IMR-90 (cell line): ENCODE measurements at regions not wholly inside any gene's neighbourhood (a gene's known extent, or its start where the extent isn't known, plus 50 kb on each side); places are given as distances from the start of the nearest gene placed in this dataset.

Experiments used
- ATAC-seq: fragments of 200-7000 bp; cut with Tn5 transposase; 2 replicates; pipeline ENCODE4 v1.9.1; 2020; ENCODE audit warnings: low read depth, mild to moderate bottlenecking, moderate library complexity
- BruUV-seq: library from RNA; stranded (reverse); fragments of 400-500 nt; replicated peaks from 2 replicates; lab custom pipeline; 2021; lab: Mats Ljungman, UMichigan
- CTCF ChIA-PET: fragments of 300-600 bp; formaldehyde crosslinking; extraction: SDS; loops from one replicate; lab custom pipeline; 2021; ENCODE audit warnings: antibody characterized with exemption; lab: Yijun Ruan, JAX
- POLR2A ChIA-PET: fragments of 300-600 bp; sonication (Branson Sonifier 250); formaldehyde crosslinking; loops from one replicate; lab custom pipeline; 2022; ENCODE audit warnings: antibody characterized with exemption; ENCODE audit not compliant: unreplicated experiment; lab: Charles Lee
- DNase-seq: peaks from one replicate; pipeline ENCODE4 v3.0.0; 2013
- H2AFZ ChIP-seq: replicated peaks from 2 replicates; pipeline ENCODE3; 2013; ENCODE audit warnings: low read length, mild to moderate bottlenecking; ENCODE audit not compliant: poor library complexity
- H2AK5ac ChIP-seq: 2 replicates; pipeline ENCODE4 v1.6.1; 2013; ENCODE audit warnings: low read depth, low read length, inconsistent platforms
- H2AK9ac ChIP-seq: replicated peaks from 2 replicates; pipeline ENCODE3; 2013; ENCODE audit warnings: mild to moderate bottlenecking, low read depth, low read length, moderate library complexity; ENCODE audit not compliant: poor library complexity
- H2BK120ac ChIP-seq: 2 replicates; pipeline ENCODE4 v1.6.1; 2013; ENCODE audit warnings: low read depth, low read length, inconsistent platforms
- H2BK15ac ChIP-seq: 3 replicates; pipeline ENCODE4 v1.6.1; 2013; ENCODE audit warnings: low read depth, low read length, inconsistent platforms
- H2BK20ac ChIP-seq: 2 replicates; pipeline ENCODE4 v1.6.1; 2013; ENCODE audit warnings: low read depth, mild to moderate bottlenecking, inconsistent platforms, low read length, moderate library complexity
- H2BK5ac ChIP-seq: 2 replicates; pipeline ENCODE4 v1.6.1; 2013; ENCODE audit warnings: mild to moderate bottlenecking, low read depth, low read length, inconsistent platforms; ENCODE audit not compliant: poor library complexity, severe bottlenecking
- H3K14ac ChIP-seq: replicated peaks from 2 replicates; pipeline ENCODE4 v1.6.1; 2013; ENCODE audit warnings: low read depth, low read length, inconsistent platforms
- H3K18ac ChIP-seq: 2 replicates; pipeline ENCODE4 v1.6.1; 2013; ENCODE audit warnings: low read depth, low read length, control low read depth
- H3K23ac ChIP-seq: 2 replicates; pipeline ENCODE4 v1.6.1; 2013; ENCODE audit warnings: low read depth, low read length, inconsistent platforms
- H3K27ac ChIP-seq: 2 replicates; pipeline ENCODE4 v1.5.1; 2013; ENCODE audit warnings: mild to moderate bottlenecking, control low read depth, low read length; ENCODE audit not compliant: insufficient read depth
- H3K27me3 ChIP-seq: 2 replicates; pipeline ENCODE4 v1.6.1; 2013; ENCODE audit warnings: low read length; ENCODE audit not compliant: control insufficient read depth, insufficient read depth
- H3K36me3 ChIP-seq: 2 replicates; pipeline ENCODE4 v1.6.1; 2013; ENCODE audit warnings: low read length, mixed read lengths; ENCODE audit not compliant: control insufficient read depth, insufficient read depth
- H3K4ac ChIP-seq: 2 replicates; pipeline ENCODE4 v1.6.1; 2013; ENCODE audit warnings: low read depth, low read length, inconsistent platforms
- H3K4me1 ChIP-seq: 2 replicates; pipeline ENCODE4 v1.6.1; 2013; ENCODE audit warnings: low read length, mixed read lengths; ENCODE audit not compliant: control insufficient read depth, insufficient read depth
- H3K4me2 ChIP-seq: 2 replicates; pipeline ENCODE4 v1.6.1; 2013; ENCODE audit warnings: low read depth, mild to moderate bottlenecking, control low read depth, low read length, moderate library complexity
- H3K4me3 ChIP-seq: 2 replicates; pipeline ENCODE4 v1.5.1; 2013; ENCODE audit warnings: low read depth, mild to moderate bottlenecking, control low read depth, low read length, moderate library complexity; ENCODE audit not compliant: insufficient read depth
- H3K56ac ChIP-seq: 2 replicates; pipeline ENCODE4 v1.6.1; 2013; ENCODE audit warnings: low read length, inconsistent platforms; ENCODE audit not compliant: insufficient read depth; ENCODE audit errors: extremely low read depth
- H3K79me1 ChIP-seq, 2 experiments: 2 replicates each; pipeline ENCODE4 v1.6.1; 2013; ENCODE audit warnings: low read length in 2 of 2, inconsistent platforms in 1 of 2, low read depth in 1 of 2
- H3K9ac ChIP-seq: 2 replicates; pipeline ENCODE4 v1.6.1; 2013; ENCODE audit warnings: low read depth, low read length, control low read depth
- H3K9me1 ChIP-seq: 2 replicates; pipeline ENCODE4 v1.6.1; 2013; ENCODE audit warnings: low read length, inconsistent platforms; ENCODE audit not compliant: insufficient read depth
- H3K9me3 ChIP-seq: 2 replicates; pipeline ENCODE4 v1.6.1; 2013; ENCODE audit warnings: low read length; ENCODE audit not compliant: control insufficient read depth, insufficient read depth
- H4K20me1 ChIP-seq: 2 replicates; pipeline ENCODE4 v1.6.1; 2013; ENCODE audit warnings: low read length, inconsistent platforms; ENCODE audit not compliant: insufficient read depth
- H4K5ac ChIP-seq: 2 replicates; pipeline ENCODE4 v1.6.1; 2013; ENCODE audit warnings: mild to moderate bottlenecking, low read depth, low read length, control low read depth
- H4K8ac ChIP-seq, 2 experiments: 2 replicates each; pipeline ENCODE4 v1.6.1; 2013; ENCODE audit warnings: low read depth in 2 of 2, low read length in 2 of 2, control low read depth in 1 of 2, inconsistent platforms in 1 of 2
- H4K91ac ChIP-seq: 2 replicates; pipeline ENCODE4 v1.6.1; 2013; ENCODE audit warnings: low read depth, low read length, inconsistent platforms; ENCODE audit not compliant: insufficient read depth
- BHLHE40 ChIP-seq: fragments of 150-350 bp; IDR thresholded peaks from 2 replicates; pipeline ENCODE4 v1.6.1; 2016; ENCODE audit warnings: mild to moderate bottlenecking, low read depth, low read length
- CEBPB ChIP-seq: IDR thresholded peaks from 2 replicates; pipeline ENCODE4 v1.6.1; 2012; ENCODE audit warnings: low read depth, low read length, improper control_type of control experiment
- CHD1 ChIP-seq: IDR thresholded peaks from 2 replicates; pipeline ENCODE4 v1.6.1; 2012; ENCODE audit warnings: low read depth, low read length, improper control_type of control experiment
- FOS ChIP-seq: fragments of 150-350 bp; IDR thresholded peaks from 2 replicates; pipeline ENCODE4 v1.6.1; 2016; ENCODE audit warnings: low read depth, low read length
- MAFK ChIP-seq: IDR thresholded peaks from 2 replicates; pipeline ENCODE4 v1.6.1; 2012; ENCODE audit warnings: low read depth, low read length, improper control_type of control experiment
- MAZ ChIP-seq: IDR thresholded peaks from 2 replicates; pipeline ENCODE4 v1.6.1; 2012; ENCODE audit warnings: low read depth, mild to moderate bottlenecking, low read length, improper control_type of control experiment, moderate library complexity, borderline replicate concordance
- MXI1 ChIP-seq: IDR thresholded peaks from 2 replicates; pipeline ENCODE4 v1.6.1; 2012; ENCODE audit warnings: low read depth, mild to moderate bottlenecking, low read length, moderate library complexity, borderline replicate concordance
- NFE2L2 ChIP-seq: fragments of 150-350 bp; IDR thresholded peaks from 2 replicates; pipeline ENCODE4 v1.6.1; 2016; ENCODE audit warnings: low read depth, mild to moderate bottlenecking, low read length
- POLR2A ChIP-seq: IDR thresholded peaks from 2 replicates; pipeline ENCODE4 v1.6.1; 2012; ENCODE audit warnings: mild to moderate bottlenecking, low read depth, low read length
- RAD21 ChIP-seq: IDR thresholded peaks from 2 replicates; pipeline ENCODE4 v1.6.1; 2012; ENCODE audit warnings: low read length, improper control_type of control experiment
- RCOR1 ChIP-seq: IDR thresholded peaks from 2 replicates; pipeline ENCODE4 v1.6.1; 2012; ENCODE audit warnings: mild to moderate bottlenecking, low read length, improper control_type of control experiment; ENCODE audit not compliant: insufficient replicate concordance
- RFX5 ChIP-seq: IDR thresholded peaks from 2 replicates; pipeline ENCODE4 v1.8.0; 2012; ENCODE audit warnings: low read depth, mild to moderate bottlenecking, low read length, moderate library complexity
- SMC3 ChIP-seq: fragments of 150-350 bp; IDR thresholded peaks from 2 replicates; pipeline ENCODE4 v1.6.1; 2016; ENCODE audit warnings: low read depth, mild to moderate bottlenecking, antibody characterized with exemption, low read length, moderate library complexity
- WGBS, 2 experiments: methylation state at CpG; one replicate each; pipeline versions ENCODE4 v1.1.5 to v1.1.7; 2013; ENCODE audit warnings: missing lambda C conversion rate in 2 of 2; ENCODE audit not compliant: insufficient read length in 1 of 2; ENCODE audit errors: extremely low coverage in 2 of 2; 5-methylcytosine and 5-hydroxymethylcytosine counted together
- dilution Hi-C: fragments of 300-500 bp; cut with HindIII; formaldehyde crosslinking; loops from one replicate; pipeline ENCODE4 v1.14.3; 2018; ENCODE audit warnings: low sequenced_read_pairs; ENCODE audit not compliant: unreplicated experiment
- in situ Hi-C: fragments of 300-500 bp; cut with MboI; formaldehyde crosslinking; loops from 3 replicates; pipeline ENCODE4 v1.14.3; 2019; ENCODE audit warnings: low sequenced_read_pairs, inconsistent platforms, mixed read lengths
- intact Hi-C: fragments of 100-400 bp; cut with micrococcal nuclease; formaldehyde crosslinking; loops from 2 replicates; pipeline ENCODE4 v1.10.0; 2022
- TF ChIP-seq, protein P1 (sequence below): fragments of 150-350 bp; IDR thresholded peaks from 2 replicates; pipeline ENCODE4 v1.6.1; 2016; ENCODE audit warnings: low read depth, mild to moderate bottlenecking, low read length, moderate library complexity, borderline replicate concordance
- TF ChIP-seq, protein P2 (sequence below): conservative IDR thresholded peaks from 2 replicates; pipeline ENCODE4 v1.5.1; 2012; ENCODE audit warnings: mild to moderate bottlenecking, low read depth, low read length, improper control_type of control experiment
- TF ChIP-seq, protein P3 (sequence below): fragments of 150-350 bp; IDR thresholded peaks from 2 replicates; pipeline ENCODE4 v1.6.1; 2017; ENCODE audit warnings: mild to moderate bottlenecking, antibody characterized with exemption, low read length, low read depth

DNA sequence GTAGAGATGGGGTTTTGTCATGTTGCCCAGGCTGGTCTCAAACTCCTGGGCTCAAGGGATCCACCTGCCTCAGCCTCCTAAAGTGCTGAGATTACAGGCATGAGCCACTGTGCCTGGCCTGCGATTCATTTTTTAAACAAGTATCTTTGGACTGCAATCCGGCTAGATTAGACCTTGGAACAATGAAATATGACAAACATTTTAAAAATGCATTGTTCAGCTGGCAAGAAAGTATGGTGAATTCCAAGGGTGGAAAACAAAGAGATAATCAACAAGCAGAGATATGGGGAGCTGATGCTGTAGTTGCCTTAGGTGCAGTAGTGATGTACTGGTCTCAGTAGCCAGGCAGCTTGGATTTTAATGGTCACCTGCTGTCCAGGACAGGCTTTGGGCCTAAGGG lies 95.8 kb upstream of the GOLGA8J start:
- no peaks in the 10 kb centered on the region for H3K79me1 ChIP-seq
- intact Hi-C loops = no loop called here
- no peak overlapping the region for H2AK9ac ChIP-seq
- no peak overlapping the region for H2AK5ac ChIP-seq
- no TSS peak for BruUV-seq
- H4K20me1 ChIP-seq = no peaks in the 10 kb centered on the region
- H3K23ac ChIP-seq = no peak overlapping the region
- H4K5ac ChIP-seq = no peak overlapping the region
- H2BK20ac ChIP-seq = no peak overlapping the region
- no peak overlapping the region for H3K18ac ChIP-seq
- no peak overlapping the region for H4K8ac ChIP-seq
- H3K4me2 ChIP-seq = no peak overlapping the region
- 50% methylated on average over 2 of the region's 2 CpGs; no CpG with 5 or more reads in 1 of the 2 experiments for WGBS, 2 experiments
- TF ChIP-seq, protein P1, sequence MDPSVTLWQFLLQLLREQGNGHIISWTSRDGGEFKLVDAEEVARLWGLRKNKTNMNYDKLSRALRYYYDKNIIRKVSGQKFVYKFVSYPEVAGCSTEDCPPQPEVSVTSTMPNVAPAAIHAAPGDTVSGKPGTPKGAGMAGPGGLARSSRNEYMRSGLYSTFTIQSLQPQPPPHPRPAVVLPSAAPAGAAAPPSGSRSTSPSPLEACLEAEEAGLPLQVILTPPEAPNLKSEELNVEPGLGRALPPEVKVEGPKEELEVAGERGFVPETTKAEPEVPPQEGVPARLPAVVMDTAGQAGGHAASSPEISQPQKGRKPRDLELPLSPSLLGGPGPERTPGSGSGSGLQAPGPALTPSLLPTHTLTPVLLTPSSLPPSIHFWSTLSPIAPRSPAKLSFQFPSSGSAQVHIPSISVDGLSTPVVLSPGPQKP = no peak
- TF ChIP-seq RCOR1 = no peak
- no peak for TF ChIP-seq POLR2A
- no peak for TF ChIP-seq MAFK
- no peak for TF ChIP-seq SMC3
- TF ChIP-seq MAZ = no peak
- TF ChIP-seq RFX5 = no peak
- TF ChIP-seq MXI1 = no peak
- TF ChIP-seq, protein P2, sequence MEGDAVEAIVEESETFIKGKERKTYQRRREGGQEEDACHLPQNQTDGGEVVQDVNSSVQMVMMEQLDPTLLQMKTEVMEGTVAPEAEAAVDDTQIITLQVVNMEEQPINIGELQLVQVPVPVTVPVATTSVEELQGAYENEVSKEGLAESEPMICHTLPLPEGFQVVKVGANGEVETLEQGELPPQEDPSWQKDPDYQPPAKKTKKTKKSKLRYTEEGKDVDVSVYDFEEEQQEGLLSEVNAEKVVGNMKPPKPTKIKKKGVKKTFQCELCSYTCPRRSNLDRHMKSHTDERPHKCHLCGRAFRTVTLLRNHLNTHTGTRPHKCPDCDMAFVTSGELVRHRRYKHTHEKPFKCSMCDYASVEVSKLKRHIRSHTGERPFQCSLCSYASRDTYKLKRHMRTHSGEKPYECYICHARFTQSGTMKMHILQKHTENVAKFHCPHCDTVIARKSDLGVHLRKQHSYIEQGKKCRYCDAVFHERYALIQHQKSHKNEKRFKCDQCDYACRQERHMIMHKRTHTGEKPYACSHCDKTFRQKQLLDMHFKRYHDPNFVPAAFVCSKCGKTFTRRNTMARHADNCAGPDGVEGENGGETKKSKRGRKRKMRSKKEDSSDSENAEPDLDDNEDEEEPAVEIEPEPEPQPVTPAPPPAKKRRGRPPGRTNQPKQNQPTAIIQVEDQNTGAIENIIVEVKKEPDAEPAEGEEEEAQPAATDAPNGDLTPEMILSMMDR = no peak
- no peak for TF ChIP-seq BHLHE40
- no peak for TF ChIP-seq CEBPB
- TF ChIP-seq, protein P3, sequence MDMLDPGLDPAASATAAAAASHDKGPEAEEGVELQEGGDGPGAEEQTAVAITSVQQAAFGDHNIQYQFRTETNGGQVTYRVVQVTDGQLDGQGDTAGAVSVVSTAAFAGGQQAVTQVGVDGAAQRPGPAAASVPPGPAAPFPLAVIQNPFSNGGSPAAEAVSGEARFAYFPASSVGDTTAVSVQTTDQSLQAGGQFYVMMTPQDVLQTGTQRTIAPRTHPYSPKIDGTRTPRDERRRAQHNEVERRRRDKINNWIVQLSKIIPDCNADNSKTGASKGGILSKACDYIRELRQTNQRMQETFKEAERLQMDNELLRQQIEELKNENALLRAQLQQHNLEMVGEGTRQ = no peak
- TF ChIP-seq CHD1 = no peak
- TF ChIP-seq RAD21 = no peak
- no peak for TF ChIP-seq NFE2L2
- no peak for TF ChIP-seq FOS
- in situ Hi-C loops = no loop called here
- no peak overlapping the region for H2AFZ ChIP-seq
- dilution Hi-C loops = no loop called here
- no peak overlapping the region for H2BK15ac ChIP-seq
- ChIA-PET CTCF (no interaction called here), POLR2A (no interaction called here)
- DNase-seq (no peak), ATAC-seq (no peak)
- no peak overlapping the region for H3K27ac ChIP-seq
- no peak overlapping the region for H4K91ac ChIP-seq
- no peak overlapping the region for H2BK5ac ChIP-seq
- 0 out of 2 replicates have a peak, but pooled peaks cover 2% of the 10 kb centered on the region for H3K4me1 ChIP-seq
- H3K4me3 ChIP-seq = no peak overlapping the region
- no peaks in the 10 kb centered on the region for H3K9me3 ChIP-seq
- H3K9ac ChIP-seq = no peak overlapping the region
- H2BK120ac ChIP-seq = no peak overlapping the region
- H3K36me3 ChIP-seq = no peaks in the 10 kb centered on the region
- H3K56ac ChIP-seq = no peak overlapping the region
- no peak overlapping the region for H3K14ac ChIP-seq
- no peaks in the 10 kb centered on the region for H3K9me1 ChIP-seq
- no peak overlapping the region for H3K4ac ChIP-seq
- H3K27me3 ChIP-seq = peaks cover 8% of the 10 kb centered on the region
